T-helper 1 cell treated with Interleukin-12 subunit alpha and Interleukin-12 subunit beta and Interleukin-4 antibody, amounts not matched to agents 30 ng/mL and 1 ng/mL, for 36 hours (primary cell): ENCODE measurements at regions not wholly inside any gene's neighbourhood (a gene's known extent, or its start where the extent isn't known, plus 50 kb on each side); places are given as distances from the start of the nearest gene placed in this dataset.
"Not testable (repeated sequence)": the region's sequence is repeated elsewhere in the genome, so short reads cannot be mapped to it uniquely, and the experiment has no call there.

Source experiments
- intact Hi-C: fragments of 100-400 bp; cut with micrococcal nuclease; formaldehyde crosslinking; loops from one replicate; pipeline ENCODE4 v1.15.1; 2024

DNA sequence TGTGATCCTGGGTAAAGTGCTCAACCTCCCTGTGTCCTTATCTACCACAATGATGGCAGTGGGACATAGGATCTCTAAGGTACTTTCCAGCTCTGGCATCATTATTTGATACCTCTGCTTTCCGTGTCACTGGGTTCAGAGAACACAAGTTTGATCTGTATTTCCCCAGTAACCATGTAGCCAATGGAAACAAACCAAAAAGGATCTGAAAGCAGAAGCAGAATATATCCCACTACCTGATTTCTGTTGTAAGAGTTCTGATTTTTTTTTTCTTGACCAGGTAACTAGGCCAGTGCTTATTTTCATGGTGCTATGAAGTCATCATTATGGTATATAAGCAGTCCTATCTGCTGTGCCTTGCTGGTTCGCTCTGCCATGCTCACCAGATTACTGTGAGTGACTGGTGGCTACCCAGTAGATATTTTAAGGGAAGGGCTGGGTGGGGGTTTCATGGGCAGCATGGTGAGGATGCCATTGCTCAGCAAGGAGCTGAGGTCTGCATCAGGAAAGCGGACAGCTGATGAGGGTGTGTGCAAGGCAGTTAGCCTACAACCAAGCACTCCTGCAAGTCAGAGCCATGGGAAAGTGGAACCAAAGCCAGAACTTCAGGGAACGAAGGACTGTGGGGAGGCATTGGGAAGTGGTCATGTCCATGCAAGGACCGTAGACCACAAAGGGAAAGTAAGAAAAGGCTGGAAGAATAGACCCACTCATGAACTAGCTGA lies 104.9 kb upstream of the EDEM3 start:
- intact Hi-C loops: no loop called here

DNA sequence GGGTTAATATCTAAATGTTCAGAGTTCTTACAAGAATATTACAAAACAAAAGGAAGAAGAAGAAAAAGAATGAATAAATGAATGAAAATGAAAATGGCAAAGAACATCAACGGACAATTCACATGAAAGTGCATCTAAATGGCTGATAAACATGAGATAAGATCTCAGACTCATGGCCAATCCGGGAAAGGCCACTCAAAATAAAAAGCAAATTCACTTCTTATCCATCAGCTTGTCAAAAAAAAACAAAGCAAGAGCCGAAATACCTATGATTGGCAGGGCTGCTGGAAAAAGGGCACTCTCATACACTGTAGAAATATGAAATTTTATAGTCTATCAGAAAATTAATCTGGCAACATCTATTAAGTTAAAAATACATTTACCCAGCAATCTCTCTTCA lies 103.6 kb upstream of the EDEM3 start:
- intact Hi-C loops: no loop called here

DNA sequence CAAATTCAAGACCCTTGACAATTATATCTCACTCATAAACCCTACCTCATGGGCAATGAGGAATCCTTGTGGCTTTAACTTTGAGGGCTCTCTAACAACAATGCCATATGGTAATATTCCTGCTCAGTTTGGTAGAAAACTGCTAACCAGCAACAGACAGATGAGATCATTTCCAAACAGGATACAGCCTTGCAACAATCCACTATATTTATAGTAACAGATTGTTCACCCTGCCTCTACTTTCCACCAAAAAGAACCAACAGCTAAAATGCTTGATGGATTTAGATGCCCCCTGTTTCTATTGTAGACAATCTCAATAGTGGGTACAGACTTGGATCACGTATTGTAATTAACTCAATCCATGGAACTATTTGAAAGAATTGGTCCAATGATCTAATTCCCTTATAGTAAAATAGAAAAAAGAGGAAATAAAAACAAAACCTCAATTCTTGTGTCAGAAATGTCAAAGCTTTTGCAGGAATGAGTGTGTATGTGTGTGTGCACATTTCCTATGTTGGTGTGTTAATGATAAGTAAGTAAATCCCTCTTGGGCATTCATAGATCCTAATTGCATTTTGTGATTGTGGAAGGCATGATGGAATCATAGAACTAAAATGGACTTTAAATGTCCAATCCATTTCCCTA lies 100.0 kb upstream of the EDEM3 start:
- intact Hi-C loops: no loop called here

DNA sequence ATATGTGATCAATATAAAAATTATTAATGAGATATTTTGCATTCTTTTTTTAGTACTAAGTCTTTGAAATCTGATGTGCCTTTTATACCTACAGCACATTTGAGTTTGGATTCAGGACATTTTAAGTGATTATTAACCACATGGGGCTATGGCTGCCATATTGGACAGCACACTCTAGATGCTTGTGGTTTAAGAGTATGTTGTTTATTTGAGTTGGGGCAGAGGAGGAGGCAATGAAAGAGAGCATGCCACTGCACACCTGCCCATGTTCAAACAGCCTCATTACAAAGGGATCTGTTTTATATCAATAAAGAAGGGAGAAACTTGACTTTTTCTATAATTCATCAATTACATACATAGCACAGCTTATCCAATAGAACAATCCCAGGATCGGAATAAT lies 99.4 kb upstream of the EDEM3 start:
- intact Hi-C loops: no loop called here

DNA sequence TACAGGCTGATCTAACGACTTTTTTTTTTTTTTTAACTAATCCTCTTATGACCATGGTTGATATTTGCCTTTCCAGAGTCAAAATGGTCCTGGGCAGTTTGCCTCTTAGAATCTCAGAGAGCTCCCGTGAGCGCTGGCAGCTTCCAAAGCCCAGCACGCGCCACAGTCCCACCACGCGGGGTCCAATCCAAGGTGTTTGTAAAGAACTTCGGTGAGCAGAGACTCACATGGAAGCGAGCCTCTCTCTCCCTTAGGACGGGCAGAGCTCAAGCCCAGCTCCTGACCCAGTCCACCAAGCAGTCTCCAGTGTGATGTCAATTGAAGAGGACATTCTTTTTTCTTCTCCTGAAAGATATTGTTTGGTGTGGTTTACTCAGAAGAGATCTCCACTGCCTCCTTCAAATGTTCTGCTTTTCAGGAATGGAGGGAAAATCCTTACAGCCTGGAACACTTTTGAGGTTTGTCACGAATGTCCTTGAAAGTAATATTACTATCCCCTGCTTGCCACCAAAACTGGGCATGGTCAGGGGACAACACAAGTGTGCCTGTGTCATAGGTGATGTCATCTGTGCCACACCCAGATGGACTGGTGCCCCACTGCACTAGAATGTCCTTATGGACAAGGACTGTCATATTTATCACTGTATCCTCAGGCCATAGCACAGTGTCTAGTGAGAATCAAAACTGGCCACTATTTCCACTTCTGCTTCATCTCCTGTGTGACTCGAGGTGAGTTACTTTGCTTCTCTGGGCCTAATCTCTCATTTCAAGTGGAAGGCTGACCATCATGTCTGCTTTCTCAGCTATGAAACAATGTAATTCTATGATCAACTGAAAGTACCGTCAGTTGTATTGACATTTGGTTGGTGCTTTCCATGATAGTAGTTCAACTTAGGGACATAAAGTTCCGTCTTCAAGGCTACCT lies 97.4 kb upstream of the EDEM3 start:
- intact Hi-C loops: no loop called here

- intact Hi-C loops: no loop called here
These were observed 89.3 kb upstream of the EDEM3 start for GRCh38 chr1:184843732-184844495.

- intact Hi-C loops: loop anchor here (1.0 kb wide), 1 partner anchor 27 kb away; no protein-coding TSS in a partner anchor
These were observed 85.9 kb upstream of the EDEM3 start for GRCh38 chr1:184840596-184840995.

DNA sequence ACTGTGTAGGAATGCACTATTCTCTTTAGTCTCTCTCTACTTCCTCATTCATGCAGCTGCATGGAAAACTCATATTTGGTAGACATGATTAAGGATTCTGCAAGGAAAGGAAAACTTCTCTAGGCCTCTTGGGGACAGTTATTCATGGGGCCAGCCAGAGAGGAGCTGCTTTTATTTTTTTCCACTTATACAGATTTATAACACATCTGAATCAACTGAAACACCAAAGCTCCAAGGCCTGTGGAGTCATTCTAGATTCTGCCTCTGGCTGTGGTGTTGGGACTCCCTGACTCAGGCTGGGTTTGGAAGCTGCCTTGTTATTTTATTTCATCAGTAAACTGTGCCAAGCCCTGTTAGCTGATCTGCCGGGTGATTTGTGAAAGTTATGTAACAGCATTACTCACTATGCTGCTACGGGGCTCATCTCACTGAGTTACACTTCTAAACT lies 83.9 kb upstream of the EDEM3 start:
- intact Hi-C loops: no loop called here

DNA sequence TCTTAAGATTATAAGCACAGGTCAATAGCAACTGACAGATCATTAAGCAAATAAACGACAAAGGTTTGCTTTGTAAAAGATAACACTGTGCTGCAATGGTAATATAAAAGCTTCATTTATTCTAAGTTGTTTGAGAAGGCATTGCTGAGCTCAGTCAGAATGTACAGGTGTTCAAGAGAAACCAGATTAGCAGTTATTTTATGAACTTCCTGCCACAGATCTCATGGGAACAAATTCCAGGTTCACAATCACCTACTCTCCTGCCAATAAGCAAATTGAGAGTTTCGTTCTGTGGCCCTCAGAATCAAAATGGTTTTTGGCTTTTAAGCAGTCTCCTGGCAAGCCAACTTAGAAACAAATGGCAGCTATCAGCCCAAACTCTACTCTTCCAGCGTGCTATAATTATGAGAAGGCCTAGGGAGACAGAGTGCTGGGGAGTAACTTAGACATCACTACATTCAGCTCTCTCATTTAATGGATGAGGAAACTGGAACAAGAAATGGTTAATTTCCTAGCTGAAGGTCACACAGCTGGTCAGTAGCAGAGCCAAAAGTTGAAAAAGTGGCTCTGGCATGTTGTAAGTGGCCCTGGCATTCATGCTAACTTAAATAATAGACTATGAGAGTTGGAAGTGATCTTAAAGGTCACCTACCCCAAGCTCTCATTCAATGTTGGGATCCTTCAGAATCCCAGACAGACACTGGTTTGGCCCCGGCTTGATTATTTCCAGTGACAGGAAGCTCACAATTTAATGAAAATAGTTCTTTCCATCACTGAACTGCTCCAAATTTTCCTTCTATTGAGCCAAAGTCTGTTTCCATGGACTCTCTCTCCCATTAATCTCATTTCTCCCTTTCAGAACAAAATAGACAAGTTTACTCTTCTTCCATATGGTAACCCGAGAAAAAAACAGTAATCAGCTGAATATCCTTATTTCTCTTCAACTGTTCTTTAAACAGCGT lies 82.6 kb upstream of the EDEM3 start:
- intact Hi-C loops: no loop called here

DNA sequence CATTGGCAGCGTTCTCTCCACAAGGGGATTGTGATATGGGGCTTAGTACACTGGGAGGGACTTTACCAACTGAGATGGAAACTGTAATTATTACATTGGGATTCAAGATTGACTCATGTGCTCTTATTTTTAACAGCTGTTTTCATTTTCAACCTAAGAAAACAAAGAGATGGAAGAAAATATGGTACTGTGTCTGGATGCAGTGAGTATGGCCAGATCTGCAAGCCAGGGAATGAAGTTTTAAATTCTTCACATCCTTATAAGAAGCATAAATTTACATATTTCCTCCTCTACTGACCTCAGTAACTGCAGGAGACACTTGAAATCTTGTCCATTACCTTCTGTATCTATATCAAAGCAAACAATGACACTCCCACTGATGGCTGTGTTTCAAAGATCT lies 81.5 kb upstream of the EDEM3 start:
- intact Hi-C loops: no loop called here

DNA sequence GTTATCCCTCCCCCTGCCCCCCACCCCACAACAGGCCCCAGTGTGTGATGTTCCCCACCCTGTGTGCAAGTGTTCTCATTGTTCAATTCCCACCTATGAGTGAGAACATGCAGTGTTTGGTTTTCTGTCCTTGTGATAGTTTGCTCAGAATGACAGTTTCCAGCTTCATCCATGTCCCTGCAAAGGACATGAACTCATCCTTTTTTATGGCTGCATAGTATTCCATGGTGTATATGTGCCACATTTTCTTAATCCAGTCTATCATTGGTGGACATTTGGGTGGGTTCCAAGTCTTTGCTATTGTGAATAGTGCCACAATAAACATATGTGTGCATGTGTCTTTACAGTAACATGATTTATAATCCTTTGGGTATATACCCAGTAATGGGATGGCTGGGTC lies 79.3 kb upstream of the EDEM3 start:
- intact Hi-C loops: not testable (repeated sequence)

GRCh38 chr1:184832517-184832916 lies 77.9 kb upstream of the EDEM3 start:
- intact Hi-C loops: no loop called here

DNA sequence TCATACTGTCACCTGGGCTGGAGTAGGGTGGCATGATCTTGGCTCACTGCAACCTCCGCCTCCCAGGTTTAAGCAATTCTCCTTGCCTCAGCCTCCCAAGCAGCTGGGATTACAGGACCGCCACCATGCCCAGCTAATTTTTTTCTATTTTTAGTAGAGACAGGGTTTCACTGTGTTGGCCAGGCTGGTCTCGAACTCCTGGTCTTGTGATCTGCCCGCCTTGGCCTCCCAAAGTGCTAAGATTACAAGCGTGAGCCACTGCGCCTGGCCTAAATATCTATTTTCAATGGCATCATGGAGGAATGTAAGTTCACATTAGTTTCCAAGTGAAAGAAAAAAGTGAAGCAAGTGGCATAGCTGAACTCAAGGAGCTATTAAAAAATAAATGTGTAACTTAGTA lies 74.8 kb upstream of the EDEM3 start:
- intact Hi-C loops: not testable (repeated sequence)

GRCh38 chr1:184828369-184828717 lies 73.7 kb upstream of the EDEM3 start:
- intact Hi-C loops: no loop called here

- intact Hi-C loops: no loop called here
These were observed 73.1 kb upstream of the EDEM3 start for GRCh38 chr1:184827600-184828368.

DNA sequence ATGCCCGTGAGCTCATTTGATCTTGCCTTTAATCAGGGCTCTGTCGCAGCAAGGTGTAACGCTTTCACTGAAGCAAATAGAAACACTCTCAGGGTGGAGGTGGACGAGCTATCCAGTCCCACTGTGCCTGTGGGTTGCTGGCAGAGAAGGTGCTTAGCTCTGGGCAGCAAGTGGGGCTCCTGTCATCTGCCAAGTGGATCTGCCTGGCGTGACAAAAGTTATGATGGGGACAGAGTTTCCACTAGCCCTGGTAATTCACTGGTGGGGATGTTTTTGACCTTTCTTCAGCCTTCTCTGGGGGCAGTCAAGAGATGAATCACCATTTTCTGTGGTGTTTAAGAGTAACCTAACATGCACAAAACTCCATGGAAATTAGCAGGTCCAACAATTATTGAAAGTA lies 71.3 kb upstream of the EDEM3 start:
- intact Hi-C loops: no loop called here

GRCh38 chr1:184825571-184825970 lies 70.9 kb upstream of the EDEM3 start:
- intact Hi-C loops: no loop called here

DNA sequence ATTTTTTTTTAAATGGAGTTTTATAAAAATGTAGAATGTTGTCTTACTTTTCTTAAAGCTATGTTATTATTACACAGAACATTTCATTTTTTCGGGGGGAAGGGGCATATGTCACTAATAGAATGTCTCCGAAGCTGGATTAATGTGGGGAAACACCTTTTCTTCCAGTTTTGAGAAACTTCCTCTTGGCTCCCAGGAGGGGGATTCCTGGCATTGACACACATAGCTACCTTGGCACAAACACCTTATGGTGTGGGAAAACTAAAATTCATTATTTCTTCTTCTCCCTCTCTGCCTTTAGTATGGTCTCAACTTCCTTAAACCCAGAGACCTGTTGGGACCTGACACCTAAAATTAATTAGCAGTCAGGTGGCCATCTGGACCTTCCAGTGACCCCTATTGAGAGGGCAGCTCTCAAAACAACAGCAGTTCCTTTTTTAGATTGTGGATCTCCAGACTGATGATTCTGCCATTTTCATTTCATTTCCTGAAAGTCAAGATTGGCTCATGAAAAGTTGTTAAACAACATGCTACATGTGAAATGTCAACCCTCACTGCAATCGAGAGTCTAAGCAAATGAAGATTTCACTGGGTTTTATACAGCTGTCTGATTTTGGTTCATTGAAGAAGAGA lies 70.1 kb upstream of the EDEM3 start:
- intact Hi-C loops: no loop called here

GRCh38 chr1:184823080-184823479 lies 68.4 kb upstream of the EDEM3 start:
- intact Hi-C loops: no loop called here
